ENCODE measurements at regions not wholly inside any gene's neighbourhood (a gene's known extent, or its start where the extent isn't known, plus 50 kb on each side); places are given as distances from the start of the nearest gene placed in this dataset.

GRCh38 chr7:80278737-80279136 is 144.1 kb downstream of the GNAI1 start:
- no peak for TF ChIP-seq NFIC (IDR thresholded peaks at IDR 0.05)
- TF ChIP-seq RAD21 (IDR thresholded peaks at IDR 0.05; ENCODE audit: low read depth) = no peak
- no peak for TF ChIP-seq MAX (IDR thresholded peaks at IDR 0.05)
